Tibial nerve (tissue), 4 donors: ENCODE measurements at regions not wholly inside any gene's neighbourhood (a gene's known extent, or its start where the extent isn't known, plus 50 kb on each side); places are given as distances from the start of the nearest gene placed in this dataset.

ENCODE experiments used
- EP300 ChIP-seq, 2 donors: sonication (generic); formaldehyde crosslinking; IDR thresholded peaks; one replicate each; pipeline ENCODE4 v1.6.1; 2017; ENCODE audit warnings: antibody characterized with exemption in 2 of 2, mild to moderate bottlenecking in 1 of 2
- TF ChIP-seq, protein P1 (sequence below), 5 experiments: fragments of 200-600 bp in 3 of 5; fragments of 450-650 bp in 2 of 5; sonication (generic) in 3 of 5; IDR thresholded peaks; one replicate each; pipeline ENCODE4 v1.5.1; 2016 to 2019; ENCODE audit warnings: antibody characterized with exemption in 5 of 5, mild to moderate bottlenecking in 3 of 5, moderate library complexity in 2 of 5

DNA sequence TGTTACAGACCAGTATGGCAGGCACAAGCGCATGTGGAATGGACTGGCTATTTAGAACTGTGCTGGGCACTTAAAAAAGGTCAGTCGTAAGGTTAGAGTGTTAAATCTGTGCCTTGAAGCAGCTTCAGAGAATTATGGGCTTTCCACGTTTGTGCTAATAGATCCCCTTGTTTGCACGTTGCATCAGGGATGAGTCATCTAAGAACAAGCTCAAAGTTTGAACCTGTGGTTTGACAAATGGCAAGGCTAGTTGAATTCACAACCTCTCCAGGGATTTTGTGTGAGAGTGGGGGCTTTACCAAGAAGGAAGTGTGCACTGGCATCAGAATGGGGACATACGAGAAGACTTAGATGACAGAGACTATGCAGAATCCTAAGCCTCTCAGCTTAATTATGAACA is 249.6 kb downstream of the IRX1 start:
- TF ChIP-seq, protein P1, sequence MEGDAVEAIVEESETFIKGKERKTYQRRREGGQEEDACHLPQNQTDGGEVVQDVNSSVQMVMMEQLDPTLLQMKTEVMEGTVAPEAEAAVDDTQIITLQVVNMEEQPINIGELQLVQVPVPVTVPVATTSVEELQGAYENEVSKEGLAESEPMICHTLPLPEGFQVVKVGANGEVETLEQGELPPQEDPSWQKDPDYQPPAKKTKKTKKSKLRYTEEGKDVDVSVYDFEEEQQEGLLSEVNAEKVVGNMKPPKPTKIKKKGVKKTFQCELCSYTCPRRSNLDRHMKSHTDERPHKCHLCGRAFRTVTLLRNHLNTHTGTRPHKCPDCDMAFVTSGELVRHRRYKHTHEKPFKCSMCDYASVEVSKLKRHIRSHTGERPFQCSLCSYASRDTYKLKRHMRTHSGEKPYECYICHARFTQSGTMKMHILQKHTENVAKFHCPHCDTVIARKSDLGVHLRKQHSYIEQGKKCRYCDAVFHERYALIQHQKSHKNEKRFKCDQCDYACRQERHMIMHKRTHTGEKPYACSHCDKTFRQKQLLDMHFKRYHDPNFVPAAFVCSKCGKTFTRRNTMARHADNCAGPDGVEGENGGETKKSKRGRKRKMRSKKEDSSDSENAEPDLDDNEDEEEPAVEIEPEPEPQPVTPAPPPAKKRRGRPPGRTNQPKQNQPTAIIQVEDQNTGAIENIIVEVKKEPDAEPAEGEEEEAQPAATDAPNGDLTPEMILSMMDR (IDR thresholded peaks at IDR 0.05), result no peak
- no peak for TF ChIP-seq EP300 (IDR thresholded peaks at IDR 0.05)
